RWPE2 (cell line): ENCODE measurements at regions not wholly inside any gene's neighbourhood (a gene's known extent, or its start where the extent isn't known, plus 50 kb on each side); places are given as distances from the start of the nearest gene placed in this dataset.
"Not testable (repeated sequence)": the region's sequence is repeated elsewhere in the genome, so short reads cannot be mapped to it uniquely, and the experiment has no call there.

Experiments
- ATAC-seq: fragments of 200-7000 bp; cut with Tn5 transposase; 3 replicates; pipeline ENCODE4 v1.9.1; 2021; ENCODE audit warnings: low read depth
- DNase-seq: peaks from one replicate; pipeline ENCODE4 v3.0.0-alpha.2; 2020; ENCODE audit warnings: low spot score
- H3K27ac ChIP-seq: fragments of 450-650 bp; 2 replicates; pipeline ENCODE4 v1.5.1; 2017; ENCODE audit warnings: mild to moderate bottlenecking; ENCODE audit not compliant: poor library complexity, severe bottlenecking
- H3K27me3 ChIP-seq: fragments of 250-450 bp; sonication (Bioruptor Pico); 2 replicates; pipeline ENCODE4 v1.5.1; 2021; ENCODE audit warnings: mild to moderate bottlenecking, moderate library complexity; ENCODE audit not compliant: insufficient read depth, poor library complexity, severe bottlenecking
- H3K36me3 ChIP-seq: fragments of 250-450 bp; sonication (Bioruptor Pico); 2 replicates; pipeline ENCODE4 v1.5.1; 2020; ENCODE audit warnings: low read depth, mild to moderate bottlenecking, moderate library complexity
- H3K4me1 ChIP-seq: fragments of 250-450 bp; sonication (Bioruptor Pico); 2 replicates; pipeline ENCODE4 v1.5.1; 2021; ENCODE audit warnings: mild to moderate bottlenecking, moderate library complexity; ENCODE audit not compliant: insufficient read depth, poor library complexity, severe bottlenecking
- H3K4me3 ChIP-seq: fragments of 250-450 bp; sonication (Bioruptor Pico); 2 replicates; pipeline ENCODE4 v1.5.1; 2021; ENCODE audit warnings: mild to moderate bottlenecking, moderate library complexity; ENCODE audit not compliant: severe bottlenecking
- H3K9me3 ChIP-seq: fragments of 250-450 bp; sonication (Bioruptor Pico); 2 replicates; pipeline ENCODE4 v1.5.1; 2021; ENCODE audit warnings: mild to moderate bottlenecking, moderate library complexity; ENCODE audit not compliant: severe bottlenecking
- TF ChIP-seq, protein P1 (sequence below): fragments of 450-650 bp; IDR thresholded peaks from one replicate; pipeline ENCODE4 v1.5.1; 2017; ENCODE audit warnings: mild to moderate bottlenecking, moderate library complexity; ENCODE audit not compliant: poor library complexity, severe bottlenecking

DNA sequence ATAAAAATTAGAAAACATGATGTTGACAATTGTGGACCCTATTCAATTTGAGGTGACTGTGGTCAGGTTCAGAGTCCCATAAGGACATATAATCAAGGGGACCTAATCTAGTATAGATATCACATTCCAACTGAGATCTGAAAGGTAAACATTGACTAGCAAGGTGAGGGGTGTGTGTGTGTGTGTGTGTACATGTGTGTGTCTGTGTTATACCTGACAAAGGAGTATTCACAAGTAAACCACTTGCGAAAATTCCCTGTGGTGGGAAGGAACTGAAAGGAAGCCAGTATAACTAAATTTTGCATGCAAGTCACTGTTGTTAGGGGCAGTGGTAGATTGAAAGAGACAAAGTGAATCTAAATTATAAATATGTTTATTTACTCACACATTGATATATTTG, 723.7 kb downstream of the COL12A1 start:
- no peak for DNase-seq
- TF ChIP-seq, protein P1, sequence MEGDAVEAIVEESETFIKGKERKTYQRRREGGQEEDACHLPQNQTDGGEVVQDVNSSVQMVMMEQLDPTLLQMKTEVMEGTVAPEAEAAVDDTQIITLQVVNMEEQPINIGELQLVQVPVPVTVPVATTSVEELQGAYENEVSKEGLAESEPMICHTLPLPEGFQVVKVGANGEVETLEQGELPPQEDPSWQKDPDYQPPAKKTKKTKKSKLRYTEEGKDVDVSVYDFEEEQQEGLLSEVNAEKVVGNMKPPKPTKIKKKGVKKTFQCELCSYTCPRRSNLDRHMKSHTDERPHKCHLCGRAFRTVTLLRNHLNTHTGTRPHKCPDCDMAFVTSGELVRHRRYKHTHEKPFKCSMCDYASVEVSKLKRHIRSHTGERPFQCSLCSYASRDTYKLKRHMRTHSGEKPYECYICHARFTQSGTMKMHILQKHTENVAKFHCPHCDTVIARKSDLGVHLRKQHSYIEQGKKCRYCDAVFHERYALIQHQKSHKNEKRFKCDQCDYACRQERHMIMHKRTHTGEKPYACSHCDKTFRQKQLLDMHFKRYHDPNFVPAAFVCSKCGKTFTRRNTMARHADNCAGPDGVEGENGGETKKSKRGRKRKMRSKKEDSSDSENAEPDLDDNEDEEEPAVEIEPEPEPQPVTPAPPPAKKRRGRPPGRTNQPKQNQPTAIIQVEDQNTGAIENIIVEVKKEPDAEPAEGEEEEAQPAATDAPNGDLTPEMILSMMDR = no peak
- Histone ChIP-seq H3K27ac (no peak overlapping the region), H3K36me3 (no peaks in the 10 kb centered on the region), H3K4me3 (no peak overlapping the region), H3K4me1 (no peaks in the 10 kb centered on the region), H3K9me3 (no peaks in the 10 kb centered on the region), H3K27me3 (no peaks in the 10 kb centered on the region)
- no peak for ATAC-seq

DNA sequence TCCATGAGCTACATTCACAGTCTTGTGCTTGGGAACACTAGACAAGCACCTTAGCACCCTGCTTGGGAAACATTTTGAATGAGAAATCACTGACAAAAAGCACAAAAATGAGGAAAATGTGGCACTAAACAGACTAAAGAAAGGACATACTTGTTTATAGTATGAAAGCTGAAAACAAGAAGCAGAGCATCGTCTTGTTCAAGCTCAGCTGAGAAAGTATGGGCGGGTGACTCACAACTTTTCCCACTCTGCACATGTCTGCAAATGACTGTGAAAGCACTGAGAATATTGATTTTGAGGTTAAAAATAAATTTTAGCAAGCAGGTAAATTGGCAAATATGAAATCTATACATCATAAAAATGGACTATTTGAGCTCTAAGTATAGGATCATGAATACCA, 725.3 kb downstream of the COL12A1 start:
- no peak overlapping the region for H3K4me3 ChIP-seq
- H3K27ac ChIP-seq = no peak overlapping the region
- TF ChIP-seq, protein P1 = no peak
- ATAC-seq (no peak), DNase-seq (no peak)
- no peaks in the 10 kb centered on the region for H3K4me1 ChIP-seq
- H3K36me3 ChIP-seq = no peaks in the 10 kb centered on the region
- no peaks in the 10 kb centered on the region for H3K9me3 ChIP-seq
- H3K27me3 ChIP-seq = no peaks in the 10 kb centered on the region

DNA sequence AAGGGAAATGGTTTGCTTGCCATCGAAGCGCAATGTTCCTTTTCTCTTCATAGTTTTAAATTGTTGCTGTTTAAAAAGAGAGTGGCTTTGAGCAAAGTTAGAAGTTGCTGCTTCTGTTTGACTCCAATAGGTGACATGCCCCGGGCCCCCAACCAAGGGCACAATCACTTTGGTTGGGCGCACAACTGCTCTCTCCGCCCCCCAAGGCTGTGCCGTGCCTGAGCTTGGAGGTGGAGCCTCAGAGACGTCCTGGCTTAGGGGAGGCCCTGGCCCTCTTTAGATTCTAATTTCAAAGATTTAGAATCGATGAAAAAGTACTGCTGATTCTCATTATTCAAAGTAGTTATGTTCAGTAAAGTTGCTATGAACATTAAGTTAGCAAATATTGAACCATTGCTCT, 725.9 kb downstream of the COL12A1 start:
- Histone ChIP-seq H3K4me3 (no peak overlapping the region), H3K4me1 (no peaks in the 10 kb centered on the region), H3K27me3 (no peaks in the 10 kb centered on the region), H3K27ac (no peak overlapping the region), H3K9me3 (no peaks in the 10 kb centered on the region), H3K36me3 (no peaks in the 10 kb centered on the region)
- no peak for DNase-seq
- TF ChIP-seq, protein P1 = no peak
- no peak for ATAC-seq

DNA sequence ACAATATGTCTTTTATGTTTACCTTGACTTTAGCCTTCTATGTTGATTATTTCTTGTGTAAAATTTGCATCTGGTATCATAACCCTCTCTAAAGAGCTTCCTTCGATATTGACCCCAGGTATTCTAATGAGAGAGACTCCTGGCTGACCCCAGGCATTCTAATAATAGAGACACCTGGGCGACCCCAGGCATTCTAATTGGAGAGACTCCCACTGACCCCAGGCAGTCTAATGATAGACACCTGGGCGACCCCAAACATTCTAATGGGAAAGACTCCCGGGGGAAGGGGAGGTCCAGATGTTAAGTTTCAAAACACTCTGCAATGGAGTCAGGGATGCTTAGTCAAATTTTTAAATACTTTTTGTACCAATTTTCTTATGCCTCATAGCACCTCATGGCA, 726.4 kb downstream of the COL12A1 start:
- H3K27me3 ChIP-seq = no peaks in the 10 kb centered on the region
- no peaks in the 10 kb centered on the region for H3K9me3 ChIP-seq

DNA sequence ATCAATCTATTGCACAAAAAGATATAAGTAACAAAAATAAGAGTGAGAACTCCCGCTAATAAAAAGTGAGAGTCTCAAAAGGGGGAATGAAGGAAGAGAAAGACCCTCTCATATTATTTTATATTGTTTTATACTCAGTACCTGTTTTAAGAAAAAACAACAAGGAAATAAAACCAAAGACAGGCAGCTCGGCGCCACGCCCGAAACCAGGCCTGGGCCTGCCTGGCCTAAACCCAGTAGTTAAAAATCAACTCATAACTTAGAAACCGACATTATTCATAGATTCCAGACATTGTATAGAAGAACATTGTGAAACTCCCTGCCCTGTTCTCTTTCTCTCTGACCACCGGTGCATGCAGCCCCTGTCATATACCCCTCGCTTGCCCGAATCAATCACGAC, 731.8 kb downstream of the COL12A1 start:
- H3K4me1 ChIP-seq, H3K27ac ChIP-seq, H3K36me3 ChIP-seq, H3K4me3 ChIP-seq, ATAC-seq, H3K27me3 ChIP-seq, H3K9me3 ChIP-seq, DNase-seq: not testable (repeated sequence)

More for the DNA sequence above, 726.4 kb downstream of the COL12A1 start:
- Histone ChIP-seq H3K4me3 (no peak overlapping the region), H3K4me1 (peaks cover under 1% of the 10 kb centered on the region), H3K36me3 (no peaks in the 10 kb centered on the region), H3K27ac (no peak overlapping the region)
- no peak for DNase-seq
- ATAC-seq = no peak
- TF ChIP-seq, protein P1 = no peak

DNA sequence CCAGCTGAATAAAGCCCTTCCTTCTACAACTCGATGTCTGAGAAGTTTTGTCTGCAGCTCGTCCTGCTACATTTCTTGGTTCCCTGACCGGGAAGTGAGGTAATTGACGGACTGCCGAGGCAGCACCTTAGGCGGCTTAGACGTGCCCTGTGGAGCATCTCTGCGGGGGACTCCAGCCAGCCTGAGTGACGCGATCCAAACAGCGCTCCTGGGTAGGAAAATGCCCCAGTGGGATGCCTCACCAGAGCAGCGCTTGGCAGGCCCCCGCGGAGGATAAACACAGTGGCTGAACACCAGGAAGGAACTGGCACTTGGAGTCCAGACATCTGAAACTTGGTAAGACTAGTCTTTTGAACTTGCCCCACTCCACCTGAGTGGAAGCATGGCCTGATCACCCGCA, 737.3 kb downstream of the COL12A1 start:
- not testable (repeated sequence) for H3K4me3 ChIP-seq, H3K27me3 ChIP-seq, H3K36me3 ChIP-seq, H3K4me1 ChIP-seq, DNase-seq, H3K9me3 ChIP-seq, H3K27ac ChIP-seq, ATAC-seq
